ENCODE measurements at regions not wholly inside any gene's neighbourhood (a gene's known extent, or its start where the extent isn't known, plus 50 kb on each side); places are given as distances from the start of the nearest gene placed in this dataset.
A peak's percentile ranks its signal among the peaks of the same experiment; 100 is the strongest.

GRCh38 chr3:44104668-44105321 is 136.9 kb upstream of the TOPAZ1 start:
- DNase-seq (ENCODE audit: low spot score) = peak; percentile 93
- TF ChIP-seq, protein P1, sequence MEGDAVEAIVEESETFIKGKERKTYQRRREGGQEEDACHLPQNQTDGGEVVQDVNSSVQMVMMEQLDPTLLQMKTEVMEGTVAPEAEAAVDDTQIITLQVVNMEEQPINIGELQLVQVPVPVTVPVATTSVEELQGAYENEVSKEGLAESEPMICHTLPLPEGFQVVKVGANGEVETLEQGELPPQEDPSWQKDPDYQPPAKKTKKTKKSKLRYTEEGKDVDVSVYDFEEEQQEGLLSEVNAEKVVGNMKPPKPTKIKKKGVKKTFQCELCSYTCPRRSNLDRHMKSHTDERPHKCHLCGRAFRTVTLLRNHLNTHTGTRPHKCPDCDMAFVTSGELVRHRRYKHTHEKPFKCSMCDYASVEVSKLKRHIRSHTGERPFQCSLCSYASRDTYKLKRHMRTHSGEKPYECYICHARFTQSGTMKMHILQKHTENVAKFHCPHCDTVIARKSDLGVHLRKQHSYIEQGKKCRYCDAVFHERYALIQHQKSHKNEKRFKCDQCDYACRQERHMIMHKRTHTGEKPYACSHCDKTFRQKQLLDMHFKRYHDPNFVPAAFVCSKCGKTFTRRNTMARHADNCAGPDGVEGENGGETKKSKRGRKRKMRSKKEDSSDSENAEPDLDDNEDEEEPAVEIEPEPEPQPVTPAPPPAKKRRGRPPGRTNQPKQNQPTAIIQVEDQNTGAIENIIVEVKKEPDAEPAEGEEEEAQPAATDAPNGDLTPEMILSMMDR (conservative IDR thresholded peaks at IDR 0.05; ENCODE audit: low read depth) = no peak
- POLR2A ChIA-PET (ENCODE audit: low non-redundant PET) = interaction anchor here (0.5 kb wide), 1 partner anchor 130 kb away, joined by 9 read pairs; no protein-coding TSS in a partner anchor
- CTCF ChIA-PET = interaction anchor here (0.6 kb wide), 2 partner anchors 73 to 94 kb away, joined by 3 read pairs; no protein-coding TSS in a partner anchor
- H3K27ac ChIP-seq = peak overlapping the region; percentile 71

DNA sequence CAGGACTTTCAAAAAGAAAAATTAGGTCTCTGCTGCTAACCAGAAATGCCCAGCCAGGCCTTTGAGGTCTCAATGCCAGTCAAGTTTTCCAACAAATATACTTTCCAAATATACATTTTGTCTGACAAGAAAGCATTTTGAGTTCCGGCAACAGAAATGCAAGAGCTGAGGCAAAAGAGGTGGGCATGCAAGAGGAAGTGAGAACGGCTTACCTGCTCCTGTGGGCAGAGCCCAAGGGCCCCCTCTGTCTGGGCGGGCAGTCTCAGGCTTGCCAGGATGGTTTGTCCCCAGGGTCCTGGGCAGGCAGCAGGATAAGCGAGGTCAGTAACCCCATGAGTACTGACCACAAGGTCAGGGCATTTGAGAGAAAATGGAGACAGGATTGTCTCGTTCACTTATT is 136.1 kb upstream of the TOPAZ1 start:
- ChIA-PET POLR2A (ENCODE audit: low non-redundant PET) (no interaction called here), CTCF (interaction anchor here (0.6 kb wide), 2 partner anchors 72 to 93 kb away, joined by 3 read pairs; no protein-coding TSS in a partner anchor)
- DNase-seq (ENCODE audit: low spot score) = no peak
- TF ChIP-seq, protein P1 (conservative IDR thresholded peaks at IDR 0.05; ENCODE audit: low read depth) = no peak
- peak overlapping the region; percentile 39 for H3K27ac ChIP-seq

GRCh38 chr3:44106756-44107155 is 134.9 kb upstream of the TOPAZ1 start:
- CTCF ChIA-PET = no interaction called here
- DNase-seq (ENCODE audit: low spot score) = no peak
- TF ChIP-seq, protein P1 (conservative IDR thresholded peaks at IDR 0.05; ENCODE audit: low read depth) = no peak
- no peak overlapping the region for H3K27ac ChIP-seq
- POLR2A ChIA-PET (ENCODE audit: low non-redundant PET) = no interaction called here

GRCh38 chr3:44108481-44108880 is 133.2 kb upstream of the TOPAZ1 start:
- no peak overlapping the region for H3K27ac ChIP-seq
- TF ChIP-seq, protein P1 (conservative IDR thresholded peaks at IDR 0.05; ENCODE audit: low read depth) = no peak
- no peak for DNase-seq (ENCODE audit: low spot score)
- POLR2A ChIA-PET (ENCODE audit: low non-redundant PET) = no interaction called here
- CTCF ChIA-PET = no interaction called here

GRCh38 chr3:44109771-44110361 is 131.8 kb upstream of the TOPAZ1 start:
- TF ChIP-seq, protein P1 (conservative IDR thresholded peaks at IDR 0.05; ENCODE audit: low read depth) = no peak
- ChIA-PET CTCF (interaction anchor here (0.6 kb wide), 1 partner anchor 9 kb away, joined by 3 read pairs; no protein-coding TSS in a partner anchor), POLR2A (ENCODE audit: low non-redundant PET) (no interaction called here)
- no peak for DNase-seq (ENCODE audit: low spot score)
- H3K27ac ChIP-seq = peak overlapping the region; percentile 47

DNA sequence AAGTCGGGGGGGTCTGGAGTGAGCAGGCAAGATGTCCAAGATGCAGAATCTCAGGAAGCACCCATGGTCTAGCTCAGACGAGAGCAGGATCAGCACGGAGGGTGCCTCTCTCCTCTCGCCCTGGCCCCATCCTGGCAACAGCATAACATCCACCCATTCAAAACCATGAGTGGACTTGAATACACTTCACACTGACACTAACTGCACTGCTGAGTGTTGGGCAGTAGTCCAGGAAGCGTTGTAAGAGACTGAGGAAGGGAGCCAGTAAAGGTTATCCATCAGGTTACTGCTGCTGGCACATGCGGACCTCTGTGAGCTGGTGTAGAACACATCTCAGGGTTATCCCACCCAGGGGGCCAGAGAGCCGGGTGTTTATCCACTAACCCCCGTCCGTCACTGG is 131.0 kb upstream of the TOPAZ1 start:
- no peak for DNase-seq (ENCODE audit: low spot score)

More for the DNA sequence above, 131.0 kb upstream of the TOPAZ1 start:
- ChIA-PET POLR2A (ENCODE audit: low non-redundant PET) (no interaction called here), CTCF (no interaction called here)
- TF ChIP-seq, protein P1 (conservative IDR thresholded peaks at IDR 0.05; ENCODE audit: low read depth) = no peak
- peak overlapping the region; percentile 41 for H3K27ac ChIP-seq

All from RWPE1 (cell line).